ENCODE measurements at regions not wholly inside any gene's neighbourhood (a gene's known extent, or its start where the extent isn't known, plus 50 kb on each side); places are given as distances from the start of the nearest gene placed in this dataset.

GRCh38 chr4:18611026-18611425, 589.5 kb upstream of the LCORL start:
- TF ChIP-seq, protein P1, sequence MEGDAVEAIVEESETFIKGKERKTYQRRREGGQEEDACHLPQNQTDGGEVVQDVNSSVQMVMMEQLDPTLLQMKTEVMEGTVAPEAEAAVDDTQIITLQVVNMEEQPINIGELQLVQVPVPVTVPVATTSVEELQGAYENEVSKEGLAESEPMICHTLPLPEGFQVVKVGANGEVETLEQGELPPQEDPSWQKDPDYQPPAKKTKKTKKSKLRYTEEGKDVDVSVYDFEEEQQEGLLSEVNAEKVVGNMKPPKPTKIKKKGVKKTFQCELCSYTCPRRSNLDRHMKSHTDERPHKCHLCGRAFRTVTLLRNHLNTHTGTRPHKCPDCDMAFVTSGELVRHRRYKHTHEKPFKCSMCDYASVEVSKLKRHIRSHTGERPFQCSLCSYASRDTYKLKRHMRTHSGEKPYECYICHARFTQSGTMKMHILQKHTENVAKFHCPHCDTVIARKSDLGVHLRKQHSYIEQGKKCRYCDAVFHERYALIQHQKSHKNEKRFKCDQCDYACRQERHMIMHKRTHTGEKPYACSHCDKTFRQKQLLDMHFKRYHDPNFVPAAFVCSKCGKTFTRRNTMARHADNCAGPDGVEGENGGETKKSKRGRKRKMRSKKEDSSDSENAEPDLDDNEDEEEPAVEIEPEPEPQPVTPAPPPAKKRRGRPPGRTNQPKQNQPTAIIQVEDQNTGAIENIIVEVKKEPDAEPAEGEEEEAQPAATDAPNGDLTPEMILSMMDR (IDR thresholded peaks at IDR 0.05): no peak
- TF ChIP-seq POLR2A (IDR thresholded peaks at IDR 0.05): no peak

Measured in esophagus squamous epithelium (tissue), 4 donors.